Smooth muscle cell (in vitro differentiated cells): ENCODE measurements at regions not wholly inside any gene's neighbourhood (a gene's known extent, or its start where the extent isn't known, plus 50 kb on each side); places are given as distances from the start of the nearest gene placed in this dataset.
"Not testable (repeated sequence)": the region's sequence is repeated elsewhere in the genome, so short reads cannot be mapped to it uniquely, and the experiment has no call there.

Source experiments
- DNase-seq: peaks from one replicate; lab custom pipeline; 2025; ENCODE audit not compliant: unreplicated experiment; lab: John Stamatoyannopoulos, UW
- H2AFZ ChIP-seq: fragments of 200-600 bp; sonication (generic); 2 replicates; pipeline ENCODE4 v1.6.0; 2016; ENCODE audit warnings: antibody characterized with exemption, low read depth, mild to moderate bottlenecking
- H3F3A ChIP-seq: fragments of 200-600 bp; sonication (generic); 2 replicates; pipeline ENCODE4 v1.6.0; 2017; ENCODE audit warnings: antibody characterized with exemption, low read depth
- H3K27ac ChIP-seq: fragments of 200-600 bp; sonication (generic); 2 replicates; pipeline ENCODE4 v1.5.1; 2016; ENCODE audit warnings: low read depth, mild to moderate bottlenecking
- H3K27me3 ChIP-seq: fragments of 200-600 bp; sonication (generic); 2 replicates; pipeline ENCODE4 v1.6.1; 2016; ENCODE audit warnings: low read depth, mild to moderate bottlenecking
- H3K36me3 ChIP-seq: fragments of 200-600 bp; sonication (generic); 2 replicates; pipeline ENCODE4 v1.5.1; 2016; ENCODE audit warnings: low read depth
- H3K4me1 ChIP-seq: fragments of 200-600 bp; sonication (generic); 2 replicates; pipeline ENCODE4 v1.5.1; 2016; ENCODE audit warnings: low read depth
- H3K4me2 ChIP-seq: fragments of 200-600 bp; sonication (generic); 2 replicates; pipeline ENCODE4 v1.6.0; 2016; ENCODE audit warnings: mild to moderate bottlenecking
- H3K4me3 ChIP-seq: fragments of 200-600 bp; sonication (generic); 2 replicates; pipeline ENCODE4 v1.5.1; 2016; ENCODE audit warnings: mild to moderate bottlenecking
- H3K79me2 ChIP-seq: fragments of 200-600 bp; sonication (generic); 2 replicates; pipeline ENCODE4 v1.6.0; 2016; ENCODE audit warnings: low read depth, mild to moderate bottlenecking
- H3K9ac ChIP-seq: fragments of 200-600 bp; sonication (generic); 2 replicates; pipeline ENCODE4 v1.6.0; 2016; ENCODE audit warnings: low read depth
- H3K9me3 ChIP-seq: fragments of 200-600 bp; sonication (generic); replicated peaks from 2 replicates; pipeline ENCODE4 v1.5.1; 2016; ENCODE audit warnings: low read depth
- H4K20me1 ChIP-seq: fragments of 200-600 bp; sonication (generic); 2 replicates; pipeline ENCODE4 v1.6.0; 2016; ENCODE audit warnings: low read depth
- CTCF ChIP-seq: fragments of 200-600 bp; sonication (generic); IDR thresholded peaks from 2 replicates; pipeline ENCODE4 v1.5.1; 2017; ENCODE audit warnings: borderline replicate concordance, mild to moderate bottlenecking, antibody characterized with exemption; ENCODE audit not compliant: insufficient read depth, poor library complexity, severe bottlenecking
- WGBS: methylation state at CpG from one replicate; pipeline ENCODE4 v1.1.7; 2016; ENCODE audit warnings: low lambda C conversion rate; 5-methylcytosine and 5-hydroxymethylcytosine counted together

GRCh38 chr10:64182671-64183070 lies 661.5 kb downstream of the REEP3 start:
- Histone ChIP-seq H3F3A (no peaks in the 10 kb centered on the region), H4K20me1 (no peaks in the 10 kb centered on the region), H3K4me2 (no peak overlapping the region), H3K36me3 (no peaks in the 10 kb centered on the region), H2AFZ (no peak overlapping the region), H3K4me3 (no peak overlapping the region), H3K79me2 (no peaks in the 10 kb centered on the region), H3K9ac (no peak overlapping the region), H3K9me3 (no peaks in the 10 kb centered on the region), H3K4me1 (no peaks in the 10 kb centered on the region), H3K27me3 (no peaks in the 10 kb centered on the region), H3K27ac (no peak overlapping the region)
- no peak for TF ChIP-seq CTCF
- DNase-seq, result no peak

- Histone ChIP-seq H3K27me3 (no peaks in the 10 kb centered on the region), H3F3A (no peaks in the 10 kb centered on the region), H4K20me1 (no peaks in the 10 kb centered on the region), H2AFZ (no peak overlapping the region), H3K36me3 (no peaks in the 10 kb centered on the region), H3K4me1 (no peaks in the 10 kb centered on the region), H3K4me3 (no peak overlapping the region), H3K27ac (no peak overlapping the region), H3K79me2 (no peaks in the 10 kb centered on the region), H3K9me3 (no peaks in the 10 kb centered on the region), H3K4me2 (no peak overlapping the region), H3K9ac (no peak overlapping the region)
- no peak for DNase-seq
- 47% methylated on average over 3 of the region's 3 CpGs for WGBS
- no peak for TF ChIP-seq CTCF
Observed at GRCh38 chr10:64191286-64191685, 670.1 kb downstream of the REEP3 start.

GRCh38 chr10:64196638-64197315 lies 675.6 kb downstream of the REEP3 start:
- H2AFZ ChIP-seq, result no peak overlapping the region
- H3K4me2 ChIP-seq, result no peak overlapping the region
- no peaks in the 10 kb centered on the region for H3K27me3 ChIP-seq
- H3K9ac ChIP-seq, result no peak overlapping the region
- H3F3A ChIP-seq, result no peaks in the 10 kb centered on the region
- H4K20me1 ChIP-seq, result no peaks in the 10 kb centered on the region
- H3K4me3 ChIP-seq, result no peak overlapping the region
- 97% methylated on average over 34 of the region's 59 CpGs for WGBS
- TF ChIP-seq CTCF, result no peak
- no peak for DNase-seq
- no peak overlapping the region for H3K27ac ChIP-seq
- no peaks in the 10 kb centered on the region for H3K36me3 ChIP-seq
- H3K79me2 ChIP-seq, result no peaks in the 10 kb centered on the region
- no peaks in the 10 kb centered on the region for H3K9me3 ChIP-seq
- H3K4me1 ChIP-seq, result no peaks in the 10 kb centered on the region

GRCh38 chr10:64201936-64202335 lies 680.7 kb downstream of the REEP3 start:
- no peak overlapping the region for H2AFZ ChIP-seq
- 90% methylated on average over 2 of the region's 2 CpGs for WGBS
- no peak overlapping the region for H3K27ac ChIP-seq
- H3K4me1 ChIP-seq, result no peaks in the 10 kb centered on the region
- H3K9ac ChIP-seq, result no peak overlapping the region
- no peaks in the 10 kb centered on the region for H3K9me3 ChIP-seq
- H3K79me2 ChIP-seq, result no peaks in the 10 kb centered on the region
- H3K4me2 ChIP-seq, result no peak overlapping the region
- H3K36me3 ChIP-seq, result no peaks in the 10 kb centered on the region
- H4K20me1 ChIP-seq, result no peaks in the 10 kb centered on the region
- no peaks in the 10 kb centered on the region for H3F3A ChIP-seq
- no peak for TF ChIP-seq CTCF
- no peak overlapping the region for H3K4me3 ChIP-seq
- H3K27me3 ChIP-seq, result no peaks in the 10 kb centered on the region
- DNase-seq, result no peak

- not testable (repeated sequence) for H3K27me3 ChIP-seq, H4K20me1 ChIP-seq, H3K4me3 ChIP-seq, DNase-seq, H3K4me1 ChIP-seq, H3K36me3 ChIP-seq, H3K4me2 ChIP-seq, H2AFZ ChIP-seq, H3K9ac ChIP-seq, H3F3A ChIP-seq, H3K27ac ChIP-seq, H3K79me2 ChIP-seq, H3K9me3 ChIP-seq
- 88% methylated on average over 7 of the region's 7 CpGs for WGBS
Observed at GRCh38 chr10:64204504-64204903, 683.3 kb downstream of the REEP3 start.
